Mesenchymal stem cell (in vitro differentiated cells and primary cell): ENCODE measurements at regions not wholly inside any gene's neighbourhood (a gene's known extent, or its start where the extent isn't known, plus 50 kb on each side); places are given as distances from the start of the nearest gene placed in this dataset.

Experiments
- DNase-seq: peaks from one replicate; pipeline ENCODE4 v3.0.0-alpha.2; 2013
- H2AFZ ChIP-seq: one replicate; pipeline ENCODE4 v1.6.1; 2013; ENCODE audit warnings: low read depth, mild to moderate bottlenecking, control low read depth, inconsistent platforms, low read length, moderate library complexity
- H2AK5ac ChIP-seq: 2 replicates; pipeline ENCODE4 v1.6.1; 2013; ENCODE audit warnings: low read length, moderate library complexity, mild to moderate bottlenecking, inconsistent platforms; ENCODE audit not compliant: severe bottlenecking
- H2BK120ac ChIP-seq: one replicate; pipeline ENCODE4 v1.6.1; 2013; ENCODE audit warnings: low read depth, mild to moderate bottlenecking, inconsistent platforms, low read length, moderate library complexity
- H2BK12ac ChIP-seq, 2 experiments: one replicate each; pipeline ENCODE4 v1.6.1; 2013; ENCODE audit warnings: inconsistent platforms in 2 of 2, low read length in 2 of 2, mild to moderate bottlenecking in 2 of 2, moderate library complexity in 2 of 2, control low read depth in 1 of 2
- H2BK15ac ChIP-seq: one replicate; pipeline ENCODE4 v1.6.1; 2013; ENCODE audit warnings: mild to moderate bottlenecking, low read depth, inconsistent platforms; ENCODE audit not compliant: poor library complexity, severe bottlenecking
- H2BK5ac ChIP-seq: 2 replicates; pipeline ENCODE4 v1.6.1; 2013; ENCODE audit warnings: low read depth, mild to moderate bottlenecking, low read length, control low read depth, inconsistent platforms; ENCODE audit not compliant: poor library complexity, severe bottlenecking
- H3K14ac ChIP-seq, 2 experiments: one replicate each; pipeline ENCODE4 v1.6.1; 2013; ENCODE audit warnings: inconsistent platforms in 2 of 2, low read length in 2 of 2, control low read depth in 1 of 2, mild to moderate bottlenecking in 1 of 2, moderate library complexity in 1 of 2
- H3K18ac ChIP-seq, 2 experiments: one replicate each; pipeline ENCODE4 v1.6.1; 2013; ENCODE audit warnings: inconsistent platforms in 2 of 2, low read length in 2 of 2, control low read depth in 1 of 2, low read depth in 1 of 2, mild to moderate bottlenecking in 1 of 2
- H3K23ac ChIP-seq, 2 experiments: one replicate each; pipeline ENCODE4 v1.6.1; 2013; ENCODE audit warnings: inconsistent platforms in 2 of 2, low read length in 2 of 2, mild to moderate bottlenecking in 2 of 2, moderate library complexity in 2 of 2, control low read depth in 1 of 2
- H3K27ac ChIP-seq: 2 replicates; pipeline ENCODE4 v1.5.1; 2013; ENCODE audit warnings: mild to moderate bottlenecking, moderate library complexity, low read length, control low read depth, inconsistent platforms; ENCODE audit not compliant: poor library complexity, severe bottlenecking
- H3K27me3 ChIP-seq, 2 experiments: 2 replicates each; pipeline versions ENCODE4 v1.6.1 to v1.7.0; 2013; ENCODE audit warnings: low read length in 2 of 2, mild to moderate bottlenecking in 2 of 2, moderate library complexity in 2 of 2, control low read depth in 1 of 2, inconsistent platforms in 1 of 2; ENCODE audit not compliant: control insufficient read depth in 1 of 2, insufficient read depth in 1 of 2
- H3K36me3 ChIP-seq, 2 experiments: 2 replicates each; pipeline versions ENCODE4 v1.6.1 to v1.7.0; 2013; ENCODE audit warnings: low read length in 2 of 2, control low read depth in 1 of 2, inconsistent platforms in 1 of 2, low read depth in 1 of 2, mild to moderate bottlenecking in 1 of 2; ENCODE audit not compliant: insufficient read depth in 2 of 2, control insufficient read depth in 1 of 2
- H3K4ac ChIP-seq, 2 experiments: one replicate each; pipeline ENCODE4 v1.6.1; 2013; ENCODE audit warnings: inconsistent platforms in 2 of 2, low read length in 2 of 2, mild to moderate bottlenecking in 2 of 2, moderate library complexity in 2 of 2, control low read depth in 1 of 2, low read depth in 1 of 2
- H3K4me1 ChIP-seq: 2 replicates; pipeline ENCODE4 v1.6.1; 2013; ENCODE audit warnings: low read depth, low read length, control low read depth; ENCODE audit not compliant: control insufficient read depth, insufficient read depth
- H3K4me2 ChIP-seq: 2 replicates; pipeline ENCODE4 v1.6.1; 2013; ENCODE audit warnings: low read length, mild to moderate bottlenecking, inconsistent platforms; ENCODE audit not compliant: poor library complexity, severe bottlenecking
- H3K4me3 ChIP-seq, 2 experiments: 2 replicates each; pipeline versions ENCODE4 v1.5.1 to v1.7.0; 2013; ENCODE audit warnings: low read length in 2 of 2, mild to moderate bottlenecking in 2 of 2, control low read depth in 1 of 2, low read depth in 1 of 2; ENCODE audit not compliant: insufficient read depth in 1 of 2
- H3K79me1 ChIP-seq: replicated peaks from 2 replicates; pipeline ENCODE4 v1.6.1; 2013; ENCODE audit warnings: mild to moderate bottlenecking, control low read depth, low read length, inconsistent platforms; ENCODE audit not compliant: poor library complexity, severe bottlenecking
- H3K9ac ChIP-seq: 2 replicates; pipeline ENCODE4 v1.7.0; 2013; ENCODE audit warnings: mild to moderate bottlenecking, low read length, moderate library complexity
- H3K9me3 ChIP-seq: 2 replicates; pipeline ENCODE4 v1.7.0; 2013; ENCODE audit warnings: mild to moderate bottlenecking, low read length; ENCODE audit not compliant: control insufficient read depth
- H4K8ac ChIP-seq: one replicate; pipeline ENCODE4 v1.6.1; 2013; ENCODE audit warnings: inconsistent platforms, mild to moderate bottlenecking, low read length, moderate library complexity
- H4K91ac ChIP-seq: one replicate; pipeline ENCODE4 v1.6.1; 2013; ENCODE audit warnings: mild to moderate bottlenecking, low read length, inconsistent platforms
- WGBS: methylation state at CpG from one replicate; pipeline ENCODE4 v1.1.7; 2013; ENCODE audit warnings: mixed read lengths; 5-methylcytosine and 5-hydroxymethylcytosine counted together

DNA sequence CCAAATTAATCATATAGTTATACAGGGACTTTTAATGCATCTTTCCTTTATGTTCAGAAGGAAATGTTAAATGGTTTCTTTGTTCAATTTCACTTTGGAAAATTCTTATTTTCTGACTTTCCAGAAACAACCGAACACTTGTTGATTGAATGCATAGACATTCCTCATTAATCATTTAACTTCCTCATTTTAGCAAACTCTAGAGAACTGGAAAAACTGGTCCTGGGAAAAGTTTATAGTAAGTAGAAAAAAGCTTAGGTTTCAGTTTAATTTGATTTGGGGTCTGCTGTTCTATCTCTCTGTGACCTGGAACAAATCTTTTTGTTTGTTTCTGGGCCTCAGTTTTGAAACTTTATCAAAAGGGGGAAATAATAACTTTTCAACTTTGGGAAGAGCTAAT is 320.4 kb downstream of the CMPK2 start:
- Histone ChIP-seq H3K9ac (no peak overlapping the region), H2BK120ac (no peak overlapping the region), H3K4ac (no peak overlapping the region), H2BK12ac (no peak overlapping the region), H4K91ac (no peak overlapping the region), H3K9me3 (peaks cover 14% of the 10 kb centered on the region), H2AFZ (no peak overlapping the region), H3K4me2 (no peak overlapping the region), H3K4me3 (no peak overlapping the region), H3K4me1 (no peaks in the 10 kb centered on the region), H2BK15ac (no peak overlapping the region), H4K8ac (no peak overlapping the region), H3K36me3 (no peaks in the 10 kb centered on the region), H2BK5ac (no peak overlapping the region), H2AK5ac (no peak overlapping the region), H3K79me1 (no peaks in the 10 kb centered on the region), H3K23ac (no peak overlapping the region), H3K14ac (no peak overlapping the region), H3K27ac (no peak overlapping the region), H3K27me3 (no peaks in the 10 kb centered on the region), H3K18ac (no peak overlapping the region)
- WGBS = no CpG with 5 or more reads among the region's 1 CpG
- DNase-seq = no peak

DNA sequence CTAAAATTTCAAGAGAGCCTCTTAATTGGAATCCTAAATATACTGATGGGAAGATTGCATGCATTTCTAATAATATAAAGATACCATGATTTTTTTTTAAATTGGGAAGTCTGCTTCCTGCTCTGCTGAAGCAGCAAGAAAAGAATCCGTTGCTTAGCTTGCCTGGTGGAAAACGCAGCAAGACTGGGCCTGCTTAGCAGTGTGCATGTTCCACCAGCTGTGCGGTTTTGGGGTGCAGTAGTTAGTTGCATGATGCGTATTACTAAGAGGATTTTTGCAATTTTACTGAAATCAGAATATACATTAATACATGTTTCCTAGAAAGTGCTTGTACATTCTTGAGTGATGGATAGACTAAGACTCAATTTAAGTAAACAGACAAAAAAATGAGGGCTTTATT is 319.9 kb downstream of the CMPK2 start:
- 76% methylated on average over 2 of the region's 4 CpGs for WGBS

DNA sequence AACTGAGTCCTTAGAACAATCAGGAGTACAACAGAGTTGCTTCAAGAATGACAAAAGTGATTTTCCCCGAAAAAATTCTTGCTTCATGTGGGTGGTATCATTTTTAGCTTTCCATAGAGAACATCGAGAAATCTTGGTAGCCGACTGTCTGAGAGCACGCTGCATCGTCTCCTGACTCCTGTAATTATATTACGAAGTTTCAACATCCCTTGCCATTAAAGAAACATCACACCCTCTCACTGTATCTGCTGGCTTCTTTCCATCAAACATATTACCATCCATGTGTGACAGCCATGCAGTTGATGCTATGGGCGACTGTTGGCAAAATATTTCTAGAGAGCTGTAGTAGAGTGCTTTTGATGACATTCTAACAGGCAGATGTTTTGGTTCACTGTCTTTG is 311.2 kb downstream of the CMPK2 start:
- H2BK12ac ChIP-seq = no peak overlapping the region
- H3K4me3 ChIP-seq = no peak overlapping the region
- H3K4me1 ChIP-seq = no peaks in the 10 kb centered on the region
- no peak overlapping the region for H2AFZ ChIP-seq
- no peaks in the 10 kb centered on the region for H3K27me3 ChIP-seq
- 92% methylated on average over 6 of the region's 7 CpGs for WGBS
- no peak overlapping the region for H2AK5ac ChIP-seq
- H2BK120ac ChIP-seq = no peak overlapping the region
- H3K36me3 ChIP-seq = no peaks in the 10 kb centered on the region
- no peaks in the 10 kb centered on the region for H3K79me1 ChIP-seq
- no peak for DNase-seq
- H3K27ac ChIP-seq = no peak overlapping the region
- H4K8ac ChIP-seq = no peak overlapping the region
- H3K9ac ChIP-seq = no peak overlapping the region
- H3K4ac ChIP-seq = no peak overlapping the region
- H3K9me3 ChIP-seq = peaks cover 24% of the 10 kb centered on the region
- no peak overlapping the region for H4K91ac ChIP-seq
- no peak overlapping the region for H2BK15ac ChIP-seq
- H3K14ac ChIP-seq = no peak overlapping the region
- H2BK5ac ChIP-seq = no peak overlapping the region
- H3K18ac ChIP-seq = no peak overlapping the region
- no peak overlapping the region for H3K23ac ChIP-seq
- no peak overlapping the region for H3K4me2 ChIP-seq

More for the DNA sequence above, 319.9 kb downstream of the CMPK2 start:
- no peak overlapping the region for H3K23ac ChIP-seq
- no peak overlapping the region for H3K4me2 ChIP-seq
- H3K9me3 ChIP-seq = peaks cover 18% of the 10 kb centered on the region
- no peak overlapping the region for H3K27ac ChIP-seq
- H2BK120ac ChIP-seq = no peak overlapping the region
- no peaks in the 10 kb centered on the region for H3K36me3 ChIP-seq
- no peak overlapping the region for H3K4me3 ChIP-seq
- no peaks in the 10 kb centered on the region for H3K79me1 ChIP-seq
- H2BK12ac ChIP-seq = no peak overlapping the region
- H3K4ac ChIP-seq = no peak overlapping the region
- no peak overlapping the region for H3K9ac ChIP-seq
- no peaks in the 10 kb centered on the region for H3K27me3 ChIP-seq
- H4K91ac ChIP-seq = no peak overlapping the region
- no peak overlapping the region for H3K14ac ChIP-seq
- H2BK15ac ChIP-seq = no peak overlapping the region
- no peak overlapping the region for H2BK5ac ChIP-seq
- no peak overlapping the region for H3K18ac ChIP-seq
- no peak overlapping the region for H2AK5ac ChIP-seq
- no peak for DNase-seq
- H2AFZ ChIP-seq = no peak overlapping the region
- no peaks in the 10 kb centered on the region for H3K4me1 ChIP-seq
- no peak overlapping the region for H4K8ac ChIP-seq

DNA sequence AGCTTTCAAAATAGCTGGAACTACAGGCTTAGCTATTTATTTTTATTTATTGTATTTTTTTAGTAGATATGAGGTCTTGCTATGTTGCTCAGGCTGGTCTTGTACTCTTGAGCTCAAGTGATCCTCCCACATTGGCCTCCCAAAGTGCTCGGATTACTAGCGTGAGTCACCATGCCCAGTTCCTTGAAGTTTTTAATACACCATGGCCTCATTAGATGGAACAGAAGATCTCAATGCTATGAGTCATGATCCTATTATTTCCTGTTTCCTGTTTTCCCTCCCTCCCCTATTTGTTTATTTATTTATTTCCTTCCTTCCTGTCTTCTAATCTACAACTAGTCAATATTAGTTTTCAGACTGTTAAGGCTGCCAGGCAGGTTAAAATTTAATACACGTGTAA is 309.0 kb downstream of the CMPK2 start:
- no peak overlapping the region for H2BK15ac ChIP-seq
- H2BK12ac ChIP-seq = no peak overlapping the region
- H2AK5ac ChIP-seq = no peak overlapping the region
- no peak overlapping the region for H4K91ac ChIP-seq
- no peak overlapping the region for H4K8ac ChIP-seq
- peak; percentile 91 for DNase-seq
- H2AFZ ChIP-seq = no peak overlapping the region
- H2BK5ac ChIP-seq = no peak overlapping the region
- no peak overlapping the region for H3K4me2 ChIP-seq
- H3K9ac ChIP-seq = no peak overlapping the region
- no peak overlapping the region for H3K23ac ChIP-seq
- H3K4me3 ChIP-seq = no peak overlapping the region
- H3K4me1 ChIP-seq = no peaks in the 10 kb centered on the region
- H3K4ac ChIP-seq = no peak overlapping the region
- no peak overlapping the region for H2BK120ac ChIP-seq
- H3K27me3 ChIP-seq = no peaks in the 10 kb centered on the region
- 6% methylated on average over 3 of the region's 3 CpGs for WGBS
- H3K79me1 ChIP-seq = no peaks in the 10 kb centered on the region
- H3K9me3 ChIP-seq = peaks cover 12% of the 10 kb centered on the region
- no peaks in the 10 kb centered on the region for H3K36me3 ChIP-seq
- H3K14ac ChIP-seq = no peak overlapping the region
- H3K27ac ChIP-seq = peak overlapping the region; percentile 3
- H3K18ac ChIP-seq = no peak overlapping the region
